Stimulated activated naive CD8-positive, alpha-beta T cell treated with anti-CD3 and anti-CD28 coated beads, Interleukin-15, Interleukin-2, amounts not matched to agents 100 U/mL and 50 U/mL, for 24 hours (primary cell): ENCODE measurements at regions not wholly inside any gene's neighbourhood (a gene's known extent, or its start where the extent isn't known, plus 50 kb on each side); places are given as distances from the start of the nearest gene placed in this dataset.
"Not testable (repeated sequence)": the region's sequence is repeated elsewhere in the genome, so short reads cannot be mapped to it uniquely, and the experiment has no call there.

ENCODE experiments used
- ATAC-seq: fragments of 150-1000 bp; cut with Tn5 transposase; one replicate; pipeline ENCODE4 v1.10.0; 2021
- DNase-seq: peaks from one replicate; pipeline ENCODE4 v3.0.0; 2021

DNA sequence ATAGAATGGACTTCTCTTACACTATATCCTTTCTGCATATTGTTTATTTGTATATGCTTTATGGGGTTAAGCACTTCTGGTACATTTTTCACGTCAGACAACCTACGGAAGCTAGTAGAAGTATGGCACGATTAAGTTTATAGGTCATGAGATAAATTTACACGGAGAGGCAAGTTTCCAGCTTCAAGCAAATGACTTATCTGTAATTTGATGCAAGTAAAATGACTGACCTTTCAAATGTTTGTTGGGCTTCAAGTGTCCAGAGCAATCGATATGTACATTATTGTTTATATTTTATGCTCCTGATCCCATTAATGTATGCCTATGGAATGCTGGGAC is 97.5 kb upstream of the EFEMP1 start:
- ATAC-seq: no peak
- DNase-seq: no peak

DNA sequence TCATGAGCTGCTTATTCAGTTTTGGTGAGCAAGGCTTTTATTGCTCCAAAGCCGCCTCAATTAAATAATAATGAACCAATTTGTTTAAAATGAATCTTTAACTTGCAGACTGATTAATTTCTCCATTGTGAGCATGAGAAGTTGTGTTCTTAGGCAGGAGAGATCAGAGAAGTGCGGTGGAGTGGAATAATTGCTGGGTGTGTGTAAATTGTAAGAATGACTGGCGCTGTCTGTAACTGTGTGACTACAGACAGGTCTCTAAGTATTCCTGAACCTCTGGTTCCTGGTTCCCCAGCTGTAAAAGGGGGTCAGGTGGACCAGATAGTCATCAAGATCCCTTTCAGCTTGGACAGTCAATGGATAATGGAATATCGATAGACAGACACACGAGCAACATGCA is 98.0 kb upstream of the EFEMP1 start:
- DNase-seq (no peak), ATAC-seq (no peak)

DNA sequence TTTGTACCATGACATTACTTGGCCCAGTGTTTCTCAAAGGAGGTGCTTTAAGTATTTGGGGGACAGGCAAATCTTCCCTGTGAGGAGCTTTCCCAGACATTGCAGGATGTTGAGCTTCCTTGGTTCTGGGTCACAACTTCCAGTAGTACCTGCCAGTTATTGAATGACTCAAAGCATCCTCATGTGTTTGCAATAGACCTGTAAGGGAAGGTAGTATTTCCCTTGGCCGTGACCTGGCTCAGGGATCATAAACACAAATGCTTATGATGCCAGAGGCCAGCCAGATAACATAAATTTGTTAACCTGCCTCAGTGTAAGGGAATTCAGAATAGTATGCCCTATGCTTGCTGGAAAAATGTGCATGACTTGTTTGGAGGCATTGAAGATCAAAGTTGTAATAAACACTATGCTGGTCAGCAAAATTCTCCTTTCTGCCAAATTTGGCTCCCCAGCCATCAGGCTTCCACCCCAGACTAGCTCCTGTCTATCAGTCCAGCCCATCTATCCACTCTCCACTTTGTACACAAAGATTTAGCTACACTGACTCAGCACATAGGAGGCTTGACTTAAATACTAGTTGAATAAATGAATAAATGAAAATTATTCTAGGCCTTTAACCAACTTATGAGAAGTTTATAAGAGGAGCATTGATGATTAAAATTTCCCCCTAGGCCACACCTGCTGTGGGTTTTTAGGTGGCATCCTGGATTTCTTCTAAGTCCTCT is 102.0 kb upstream of the EFEMP1 start:
- ATAC-seq: no peak

DNA sequence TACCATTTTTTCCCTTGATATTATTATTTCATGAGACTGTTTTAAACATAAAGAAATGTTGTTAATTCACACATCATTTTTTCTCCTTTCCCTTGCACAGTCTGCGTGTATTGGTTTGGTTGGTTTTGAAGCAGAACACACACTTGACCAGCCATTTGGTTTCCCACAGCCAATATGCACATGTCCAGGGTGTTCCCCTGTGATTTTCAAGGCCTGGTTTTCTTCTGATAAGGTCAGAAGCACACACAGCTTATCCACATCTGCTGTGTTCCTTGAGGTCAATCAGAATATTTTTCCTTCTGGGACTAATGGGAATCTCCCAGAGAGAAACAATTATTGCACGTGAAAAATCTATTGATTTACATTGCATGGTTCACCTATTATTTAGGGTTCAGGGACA is 103.2 kb upstream of the EFEMP1 start:
- no peak for DNase-seq
- ATAC-seq: no peak

More for the DNA sequence above, 102.0 kb upstream of the EFEMP1 start:
- no peak for DNase-seq

DNA sequence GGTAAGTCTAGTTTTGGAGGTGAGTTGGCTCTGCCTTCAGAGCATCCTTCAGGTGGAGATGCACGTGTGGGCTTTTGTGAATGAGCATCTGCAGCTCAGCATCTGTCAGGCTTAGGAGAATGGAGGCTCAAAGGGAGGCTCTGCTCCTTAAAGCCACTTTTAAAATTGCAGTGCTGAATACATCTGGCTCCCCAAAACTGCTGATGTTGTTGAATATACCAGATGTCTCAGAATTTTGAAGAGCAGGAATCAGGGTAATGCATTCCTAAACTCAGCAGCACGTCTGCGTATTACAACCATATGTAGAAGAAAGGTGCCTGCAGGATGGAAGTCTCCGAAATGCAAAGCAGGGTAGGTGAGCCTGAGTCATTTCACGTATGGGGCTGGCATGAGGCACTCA is 106.5 kb upstream of the EFEMP1 start:
- ATAC-seq (no peak), DNase-seq (no peak)

- ATAC-seq: no peak
- DNase-seq: no peak
Measured at GRCh38 chr2:56030901-56031300, 107.3 kb upstream of the EFEMP1 start.

GRCh38 chr2:56034258-56034657 is 110.7 kb upstream of the EFEMP1 start:
- DNase-seq (no peak), ATAC-seq (no peak)

DNA sequence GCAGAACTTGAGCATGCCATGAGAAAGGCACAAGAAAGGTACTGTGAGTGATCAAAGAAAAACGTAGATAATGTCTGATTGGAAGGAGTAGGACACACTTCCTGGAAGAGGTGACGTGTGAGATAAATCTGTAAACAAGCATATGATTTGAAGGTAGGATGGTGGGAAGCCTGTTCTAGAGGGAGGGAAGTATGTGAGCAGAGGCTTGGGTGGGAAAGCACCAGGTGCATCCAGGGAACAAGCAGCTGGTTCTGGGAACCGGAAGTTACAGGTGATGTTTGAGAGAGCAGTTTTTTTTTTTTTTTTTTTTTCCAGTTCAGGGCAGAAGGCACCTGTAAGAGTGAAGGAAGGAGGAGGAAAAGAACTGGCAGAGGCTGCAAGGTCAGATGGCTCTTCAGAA is 116.6 kb upstream of the EFEMP1 start:
- DNase-seq (no peak), ATAC-seq (no peak)

GRCh38 chr2:56040834-56041233 is 117.3 kb upstream of the EFEMP1 start:
- ATAC-seq: no peak

DNA sequence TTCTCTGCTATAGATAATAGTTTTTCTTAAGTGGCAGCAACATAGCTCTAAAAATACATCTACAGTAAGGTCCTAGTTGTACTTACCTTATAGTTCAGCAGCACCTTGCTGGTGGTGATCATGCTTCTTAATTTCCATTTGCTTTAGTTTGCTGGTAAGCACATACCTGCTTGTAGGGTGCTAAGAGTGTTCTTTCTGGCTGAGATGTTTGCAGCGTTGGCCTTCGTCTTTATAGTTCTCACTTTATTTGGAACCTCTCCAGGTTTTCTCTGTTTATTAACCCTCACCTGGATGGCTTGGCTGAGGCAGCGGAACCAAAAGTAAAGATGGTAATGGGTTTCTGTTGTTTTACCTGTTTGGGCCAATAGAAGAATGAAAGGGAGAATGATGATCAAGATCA is 123.6 kb upstream of the EFEMP1 start:
- ATAC-seq (no peak), DNase-seq (no peak)

More at GRCh38 chr2:56040834-56041233, 117.3 kb upstream of the EFEMP1 start:
- no peak for DNase-seq

GRCh38 chr2:56049233-56049845 is 125.8 kb upstream of the EFEMP1 start:
- DNase-seq (no peak), ATAC-seq (no peak)

- no peak for DNase-seq
- no peak for ATAC-seq
Measured at GRCh38 chr2:56053679-56054078, 130.1 kb upstream of the EFEMP1 start.

DNA sequence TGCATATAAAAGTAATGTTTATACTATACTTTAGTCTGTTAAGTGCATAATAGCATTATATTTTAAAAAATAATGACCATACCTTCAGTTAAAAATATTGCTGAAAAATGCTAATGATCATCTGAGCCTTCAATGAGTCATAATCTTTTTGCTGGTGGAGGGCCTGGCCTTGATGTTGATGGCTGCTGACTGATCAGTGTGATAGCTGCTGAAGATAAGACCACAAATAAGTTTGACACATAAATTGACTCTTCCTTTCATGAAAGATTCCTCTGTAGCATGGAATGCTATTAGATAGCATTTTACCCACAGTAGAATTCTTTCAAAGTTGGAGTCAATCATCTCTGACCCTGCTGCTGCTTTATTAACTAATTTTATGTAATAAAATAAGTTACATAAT is 128.4 kb upstream of the CCDC85A start:
- ATAC-seq: no peak

DNA sequence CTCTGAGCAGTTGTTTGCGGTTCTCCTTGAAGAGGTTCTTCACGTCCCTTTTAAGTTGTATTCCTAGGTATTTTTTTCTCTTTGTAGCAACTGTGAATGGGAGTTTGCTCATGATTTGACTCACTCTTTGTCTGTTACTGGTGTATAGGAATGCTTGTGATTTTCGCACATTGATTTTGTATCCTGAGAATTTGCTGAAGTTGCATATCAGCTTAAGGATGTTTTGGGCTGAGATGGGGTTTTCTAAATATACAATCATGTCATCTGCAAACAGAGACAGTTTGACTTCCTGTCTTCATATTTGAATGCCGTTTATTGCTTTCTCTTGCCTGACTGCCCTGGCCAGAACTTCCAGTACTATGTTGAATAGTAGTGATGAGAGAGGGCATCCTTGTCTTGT is 122.5 kb upstream of the CCDC85A start:
- DNase-seq, ATAC-seq: not testable (repeated sequence)

More for the DNA sequence above, 128.4 kb upstream of the CCDC85A start:
- no peak for DNase-seq

DNA sequence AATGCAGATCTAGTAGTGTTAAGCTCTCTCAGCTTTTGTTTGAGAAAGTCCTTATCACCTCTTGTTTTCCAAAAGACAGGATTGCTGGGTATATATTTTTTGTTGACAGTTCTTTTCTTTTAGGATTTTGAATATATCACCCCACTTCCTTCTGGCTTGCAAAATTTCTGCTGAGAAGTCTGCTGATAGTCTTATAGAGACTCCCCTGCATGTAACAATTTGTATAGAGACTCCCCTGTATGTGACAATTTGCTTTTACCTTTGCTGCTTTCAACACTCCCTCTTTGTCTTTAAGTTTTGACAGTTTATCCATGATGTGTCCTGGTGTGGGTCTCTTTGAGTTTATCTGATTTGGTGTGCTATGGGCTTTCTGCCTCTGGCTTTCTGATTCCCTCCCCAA is 115.0 kb upstream of the CCDC85A start:
- DNase-seq (no peak), ATAC-seq (no peak)

DNA sequence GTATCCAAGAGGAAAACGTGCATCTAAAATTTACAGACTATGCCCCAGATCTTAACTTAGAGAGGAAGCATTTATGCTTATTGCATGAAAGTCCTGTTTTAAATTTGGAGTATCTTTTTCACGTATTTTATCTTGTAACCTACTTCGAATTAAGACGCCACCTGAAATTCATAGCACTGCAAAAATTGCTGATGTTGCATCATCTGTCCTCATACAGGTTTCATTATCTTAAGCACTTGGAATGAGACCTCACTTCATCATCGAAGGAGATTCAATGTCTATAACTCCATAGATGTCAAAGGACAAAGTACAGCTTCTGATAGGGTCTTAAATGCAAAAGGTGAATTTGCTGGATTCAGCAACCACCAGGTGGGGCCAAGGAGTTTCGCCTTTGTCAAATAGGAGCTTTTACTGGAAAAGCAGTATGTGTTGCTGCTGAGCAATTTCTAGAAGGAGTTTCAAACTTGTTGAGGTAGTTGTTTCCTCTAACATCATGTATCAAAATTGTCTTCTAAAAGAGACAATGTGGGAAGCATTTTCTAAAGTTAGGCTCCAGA is 106.4 kb upstream of the CCDC85A start:
- DNase-seq (peak; percentile 5), ATAC-seq (no peak)

DNA sequence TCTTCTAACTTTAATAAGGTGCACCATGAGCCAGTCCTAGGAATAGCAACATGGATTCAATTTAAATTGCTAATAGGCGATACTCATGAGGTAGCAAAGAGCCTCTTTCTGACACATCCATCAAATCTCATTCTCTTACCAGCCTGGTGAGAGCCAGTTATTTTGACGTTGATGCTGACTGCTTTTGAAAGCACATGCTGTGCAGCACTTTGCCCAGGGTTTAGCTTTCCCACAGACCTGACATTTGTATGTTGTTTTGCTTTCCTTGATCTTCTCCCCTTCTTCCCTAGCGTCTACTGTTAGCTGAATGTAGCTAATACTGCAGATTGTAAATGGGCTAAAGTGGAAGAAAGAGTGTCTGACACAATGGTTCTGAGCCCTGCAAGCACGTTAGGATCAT is 101.1 kb upstream of the CCDC85A start:
- no peak for ATAC-seq
- DNase-seq: no peak

DNA sequence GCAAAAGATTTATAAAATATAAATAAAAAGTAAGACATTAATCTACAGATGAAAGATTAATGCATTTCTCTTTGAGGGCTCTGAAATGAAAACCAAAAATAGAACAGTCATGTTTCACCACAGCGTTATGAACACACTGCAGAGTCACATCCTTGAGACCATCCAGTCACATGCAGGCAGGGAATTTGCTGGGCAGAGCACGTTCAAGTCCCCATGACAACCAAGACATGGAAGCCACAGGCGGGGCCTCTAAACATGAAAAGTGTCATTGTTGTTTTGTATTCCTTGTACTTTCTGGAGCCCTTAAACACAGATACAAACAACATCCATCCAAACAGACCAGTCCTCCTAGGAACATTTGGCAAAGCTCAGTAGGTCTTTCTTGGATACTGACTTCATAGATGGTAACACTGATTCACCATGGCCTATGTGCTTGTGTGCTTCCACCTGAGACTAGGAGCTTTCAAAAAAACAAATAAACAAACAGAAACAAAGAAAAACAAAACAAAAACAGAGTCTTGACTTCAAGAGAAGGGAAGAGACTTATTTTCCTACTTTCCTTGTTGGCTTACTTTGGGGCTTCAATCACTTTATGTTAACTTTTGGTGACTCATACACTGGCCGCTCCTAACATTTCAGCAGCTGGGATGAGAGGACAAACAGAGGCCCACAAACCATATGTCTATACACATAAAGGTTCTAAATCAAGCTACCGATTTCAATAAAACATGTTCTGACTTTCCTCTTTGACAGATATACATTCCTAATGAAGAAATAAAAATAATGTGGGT is 99.5 kb upstream of the CCDC85A start:
- ATAC-seq (no peak), DNase-seq (no peak)

- ATAC-seq (no peak), DNase-seq (no peak)
Measured at GRCh38 chr2:56086336-56086735, 97.5 kb upstream of the CCDC85A start.

- ATAC-seq (no peak), DNase-seq (no peak)
Measured at GRCh38 chr2:56088411-56088810, 95.4 kb upstream of the CCDC85A start.

DNA sequence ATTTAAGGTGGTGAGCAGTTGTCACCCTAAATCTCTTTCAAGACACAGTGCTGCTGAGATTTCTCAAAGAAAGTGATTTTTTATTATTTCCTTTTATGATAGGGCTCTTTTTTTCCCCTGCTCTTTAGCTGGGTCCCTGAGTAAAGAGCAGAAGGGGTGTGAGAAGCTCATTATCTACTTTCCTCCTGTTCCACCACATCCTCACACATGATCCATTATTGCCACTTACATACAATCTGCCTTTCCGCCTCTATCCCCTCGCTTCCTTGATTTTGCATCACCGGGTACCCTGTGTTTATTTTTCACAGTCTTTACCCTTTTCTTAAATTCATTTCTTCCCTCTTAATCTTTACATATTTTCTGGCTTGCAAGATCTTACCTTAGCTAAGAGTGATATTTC is 93.9 kb upstream of the CCDC85A start:
- DNase-seq (no peak), ATAC-seq (no peak)

DNA sequence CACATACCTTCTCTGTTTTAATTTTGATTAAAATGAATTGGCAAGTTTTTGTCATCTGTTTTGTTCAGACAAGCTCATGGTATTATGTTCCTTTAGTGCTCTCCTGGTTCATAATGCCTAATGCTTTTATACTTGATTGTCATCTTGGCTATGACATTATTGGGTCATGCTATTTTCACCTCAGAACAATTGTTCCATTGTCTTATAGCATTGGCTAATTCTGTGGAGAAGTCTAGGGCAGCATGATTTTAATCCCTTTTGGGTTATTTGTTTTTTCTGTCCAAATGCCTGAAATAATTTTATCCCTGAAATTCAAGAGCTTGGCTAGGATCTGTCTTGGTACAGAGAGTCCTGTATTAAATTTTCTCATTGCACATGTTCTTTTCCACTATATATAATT is 83.8 kb upstream of the CCDC85A start:
- ATAC-seq (no peak), DNase-seq (no peak)

DNA sequence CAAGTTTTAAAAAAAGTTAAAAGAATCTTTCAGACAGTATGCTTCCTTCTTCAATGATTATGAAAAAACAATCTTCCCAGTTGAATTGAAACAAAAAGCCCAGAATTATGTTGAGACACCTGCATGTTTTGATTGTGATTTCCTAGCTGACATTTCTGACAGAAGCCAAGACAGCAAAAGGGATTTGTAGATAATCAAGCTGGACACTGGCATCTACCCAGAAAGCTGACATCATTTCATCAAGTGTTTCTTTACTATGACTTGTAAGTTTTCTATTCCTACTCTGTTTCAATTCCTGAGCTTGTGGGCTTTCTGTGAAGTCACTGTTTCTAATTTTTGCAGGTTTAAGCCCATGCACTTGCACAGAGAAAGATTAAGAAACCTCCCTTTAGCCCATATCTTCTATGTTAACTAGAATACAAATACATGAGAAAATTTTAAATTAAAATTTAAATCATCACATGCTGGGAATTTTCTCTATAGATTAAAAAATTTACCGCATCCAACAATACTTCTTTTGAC is 82.9 kb upstream of the CCDC85A start:
- DNase-seq: no peak
- no peak for ATAC-seq
